ENCODE measurements at regions not wholly inside any gene's neighbourhood (a gene's known extent, or its start where the extent isn't known, plus 50 kb on each side); places are given as distances from the start of the nearest gene placed in this dataset.

- no peaks in the 10 kb centered on the region for H3K27me3 ChIP-seq (ENCODE audit: control insufficient read depth, insufficient read depth, low read length)
- H3K9me3 ChIP-seq (ENCODE audit: control insufficient read depth, low read length): no peaks in the 10 kb centered on the region
- TF ChIP-seq CTCF (IDR thresholded peaks at IDR 0.05): no peak
- H3K4me3 ChIP-seq (ENCODE audit: low read depth, low read length): no peak overlapping the region
- H3K36me3 ChIP-seq (ENCODE audit: control insufficient read depth, insufficient read depth, low read length): no peaks in the 10 kb centered on the region
- no peak overlapping the region for H3K9ac ChIP-seq
- H3K4me2 ChIP-seq (ENCODE audit: low read length): no peak overlapping the region
- no peak overlapping the region for H3K27ac ChIP-seq
- H3K4me1 ChIP-seq: no peaks in the 10 kb centered on the region
- no peak overlapping the region for H2AFZ ChIP-seq
- H3K79me2 ChIP-seq: no peaks in the 10 kb centered on the region
These were observed 222.7 kb upstream of the GJB5 start for GRCh38 chr1:34532113-34532512.

DNA sequence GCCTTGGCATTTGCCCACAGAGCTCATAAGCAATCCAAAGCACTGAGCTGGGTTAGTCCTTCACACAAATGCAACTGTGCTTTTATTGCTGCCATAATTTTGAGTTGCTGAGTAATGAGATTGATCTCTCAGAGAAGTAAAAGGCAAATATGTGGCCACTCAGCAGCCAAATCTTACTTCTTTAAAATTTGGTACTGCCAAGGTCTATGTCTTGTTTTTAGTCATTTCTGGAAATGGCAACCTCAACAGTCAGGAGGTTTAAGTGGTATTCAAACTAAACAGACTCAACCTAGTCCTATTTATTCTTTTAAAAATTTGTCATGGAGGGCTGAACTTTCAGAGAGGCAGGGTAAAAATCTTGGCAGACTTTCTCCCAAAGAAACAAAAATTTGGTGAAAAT, 216.4 kb upstream of the GJB5 start:
- Histone ChIP-seq H3K4me2 (ENCODE audit: low read length) (no peak overlapping the region), H3K79me2 (no peaks in the 10 kb centered on the region), H3K4me3 (ENCODE audit: low read depth, low read length) (no peak overlapping the region), H3K36me3 (ENCODE audit: control insufficient read depth, insufficient read depth, low read length) (no peaks in the 10 kb centered on the region), H3K9ac (no peak overlapping the region), H3K27me3 (ENCODE audit: control insufficient read depth, insufficient read depth, low read length) (no peaks in the 10 kb centered on the region), H3K27ac (no peak overlapping the region), H3K9me3 (ENCODE audit: control insufficient read depth, low read length) (no peaks in the 10 kb centered on the region), H2AFZ (no peak overlapping the region), H3K4me1 (no peaks in the 10 kb centered on the region)
- no peak for TF ChIP-seq CTCF (IDR thresholded peaks at IDR 0.05)

- H3K4me3 ChIP-seq (ENCODE audit: low read depth, low read length): no peak overlapping the region
- no peak for TF ChIP-seq CTCF (IDR thresholded peaks at IDR 0.05)
These were observed 207.7 kb upstream of the GJB5 start for GRCh38 chr1:34547046-34547674.

GRCh38 chr1:34549199-34549598, 205.6 kb upstream of the GJB5 start:
- no peak for TF ChIP-seq CTCF (IDR thresholded peaks at IDR 0.05)
- no peaks in the 10 kb centered on the region for H3K36me3 ChIP-seq (ENCODE audit: control insufficient read depth, insufficient read depth, low read length)
- H3K9me3 ChIP-seq (ENCODE audit: control insufficient read depth, low read length): no peaks in the 10 kb centered on the region
- no peak overlapping the region for H2AFZ ChIP-seq
- no peak overlapping the region for H3K4me3 ChIP-seq (ENCODE audit: low read depth, low read length)
- no peaks in the 10 kb centered on the region for H3K27me3 ChIP-seq (ENCODE audit: control insufficient read depth, insufficient read depth, low read length)
- no peak overlapping the region for H3K4me2 ChIP-seq (ENCODE audit: low read length)
- H3K79me2 ChIP-seq: no peaks in the 10 kb centered on the region
- no peaks in the 10 kb centered on the region for H3K4me1 ChIP-seq
- H3K27ac ChIP-seq: no peak overlapping the region
- no peak overlapping the region for H3K9ac ChIP-seq

More at GRCh38 chr1:34547046-34547674, 207.7 kb upstream of the GJB5 start:
- no peak overlapping the region for H3K27ac ChIP-seq
- H3K9me3 ChIP-seq (ENCODE audit: control insufficient read depth, low read length): no peaks in the 10 kb centered on the region
- no peak overlapping the region for H3K4me2 ChIP-seq (ENCODE audit: low read length)
- no peak overlapping the region for H2AFZ ChIP-seq
- no peaks in the 10 kb centered on the region for H3K79me2 ChIP-seq
- no peaks in the 10 kb centered on the region for H3K4me1 ChIP-seq
- no peak overlapping the region for H3K9ac ChIP-seq
- H3K27me3 ChIP-seq (ENCODE audit: control insufficient read depth, insufficient read depth, low read length): no peaks in the 10 kb centered on the region
- no peaks in the 10 kb centered on the region for H3K36me3 ChIP-seq (ENCODE audit: control insufficient read depth, insufficient read depth, low read length)

- no peaks in the 10 kb centered on the region for H3K9me3 ChIP-seq (ENCODE audit: control insufficient read depth, low read length)
- no peak overlapping the region for H2AFZ ChIP-seq
- TF ChIP-seq CTCF (IDR thresholded peaks at IDR 0.05): no peak
These were observed 176.5 kb upstream of the GJB5 start for GRCh38 chr1:34578306-34578705.

More at GRCh38 chr1:34578306-34578705, 176.5 kb upstream of the GJB5 start:
- H3K79me2 ChIP-seq: no peaks in the 10 kb centered on the region
- H3K27me3 ChIP-seq (ENCODE audit: control insufficient read depth, insufficient read depth, low read length): no peaks in the 10 kb centered on the region
- no peak overlapping the region for H3K4me2 ChIP-seq (ENCODE audit: low read length)
- H3K36me3 ChIP-seq (ENCODE audit: control insufficient read depth, insufficient read depth, low read length): no peaks in the 10 kb centered on the region
- no peak overlapping the region for H3K9ac ChIP-seq
- no peak overlapping the region for H3K4me3 ChIP-seq (ENCODE audit: low read depth, low read length)
- no peaks in the 10 kb centered on the region for H3K4me1 ChIP-seq
- H3K27ac ChIP-seq: no peak overlapping the region

Data from parathyroid adenoma (tissue), 2 donors.